NCI-H748 treated with DMSO at 0.1 percent for 48 hours (cell line): ENCODE measurements at regions not wholly inside any gene's neighbourhood (a gene's known extent, or its start where the extent isn't known, plus 50 kb on each side); places are given as distances from the start of the nearest gene placed in this dataset.

ENCODE experiments used
- DNase-seq: peaks from one replicate; lab custom pipeline; 2025; lab: John Stamatoyannopoulos, UW

DNA sequence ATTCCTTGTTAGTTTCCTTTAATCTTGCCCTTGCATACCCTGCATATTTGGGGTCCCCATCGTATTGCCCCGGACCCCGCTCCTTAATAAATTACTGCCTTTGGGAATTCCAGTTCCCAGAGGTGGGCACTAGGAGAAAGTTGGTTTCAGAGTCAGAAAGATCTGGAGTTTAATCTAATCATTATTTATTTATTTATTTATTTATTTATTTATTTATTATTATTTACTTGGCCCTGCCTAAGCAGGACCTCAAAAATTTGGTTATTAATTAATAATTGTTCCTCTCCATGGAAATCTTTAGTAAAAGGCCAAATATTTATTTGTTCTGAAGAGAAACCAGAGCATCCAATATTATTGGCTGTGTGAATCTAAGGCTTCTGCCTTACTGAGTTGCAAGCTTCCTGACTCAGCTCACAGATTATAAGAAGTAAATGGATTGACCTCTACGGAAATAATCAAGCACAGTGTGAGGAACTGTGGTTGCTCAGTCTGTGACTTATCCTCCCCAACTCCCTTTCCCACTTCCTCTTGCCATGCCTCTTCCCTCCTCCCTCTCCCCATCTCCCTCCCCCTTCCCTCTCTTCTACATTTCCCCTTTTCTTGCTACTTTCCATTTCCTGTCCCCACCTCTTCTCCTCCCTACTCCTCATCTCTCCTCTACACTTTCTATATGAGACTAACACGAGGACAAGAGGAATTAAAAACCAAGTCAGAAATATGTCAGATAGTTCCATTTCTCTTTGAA, 61.5 kb upstream of the AP1S2 start:
- DNase-seq = no peak

DNA sequence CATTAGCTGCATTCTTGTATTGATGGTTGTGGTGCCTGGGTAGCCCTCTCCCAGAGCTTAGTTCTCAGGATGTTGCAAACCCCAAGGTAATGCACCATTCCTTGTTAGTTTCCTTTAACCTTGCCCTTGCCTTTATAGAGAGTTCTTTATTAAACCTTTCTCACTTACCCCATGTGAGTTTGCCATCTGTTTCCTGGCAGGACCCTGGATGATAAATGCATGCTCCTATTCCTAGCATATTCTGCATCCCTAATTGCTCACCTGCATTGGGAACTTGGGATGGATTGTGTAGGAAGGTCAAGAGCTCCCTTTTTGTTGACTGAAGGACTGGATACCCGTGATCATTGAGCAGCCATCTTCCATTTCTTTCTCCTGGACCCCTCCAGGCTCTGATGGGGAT, 59.9 kb upstream of the AP1S2 start:
- no peak for DNase-seq

DNA sequence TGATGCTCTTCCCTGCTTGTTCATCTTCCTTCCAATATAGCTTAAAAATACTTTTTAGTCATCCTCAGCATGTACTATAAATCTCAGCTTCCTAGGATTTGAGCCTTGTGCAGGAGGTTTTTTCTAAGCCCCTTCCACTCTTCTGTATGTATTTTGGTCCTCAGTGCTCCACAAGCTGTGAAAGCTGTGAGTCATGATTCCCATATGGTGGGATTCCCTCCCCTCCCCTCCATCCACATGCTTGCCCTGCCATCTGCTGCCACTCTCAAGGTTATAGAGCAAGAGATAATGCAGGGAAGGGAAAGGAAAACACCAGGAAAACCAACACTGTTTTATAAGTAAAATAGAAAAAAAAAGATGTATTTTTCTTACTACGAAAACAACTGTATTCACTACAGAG, 58.5 kb upstream of the AP1S2 start:
- no peak for DNase-seq

DNA sequence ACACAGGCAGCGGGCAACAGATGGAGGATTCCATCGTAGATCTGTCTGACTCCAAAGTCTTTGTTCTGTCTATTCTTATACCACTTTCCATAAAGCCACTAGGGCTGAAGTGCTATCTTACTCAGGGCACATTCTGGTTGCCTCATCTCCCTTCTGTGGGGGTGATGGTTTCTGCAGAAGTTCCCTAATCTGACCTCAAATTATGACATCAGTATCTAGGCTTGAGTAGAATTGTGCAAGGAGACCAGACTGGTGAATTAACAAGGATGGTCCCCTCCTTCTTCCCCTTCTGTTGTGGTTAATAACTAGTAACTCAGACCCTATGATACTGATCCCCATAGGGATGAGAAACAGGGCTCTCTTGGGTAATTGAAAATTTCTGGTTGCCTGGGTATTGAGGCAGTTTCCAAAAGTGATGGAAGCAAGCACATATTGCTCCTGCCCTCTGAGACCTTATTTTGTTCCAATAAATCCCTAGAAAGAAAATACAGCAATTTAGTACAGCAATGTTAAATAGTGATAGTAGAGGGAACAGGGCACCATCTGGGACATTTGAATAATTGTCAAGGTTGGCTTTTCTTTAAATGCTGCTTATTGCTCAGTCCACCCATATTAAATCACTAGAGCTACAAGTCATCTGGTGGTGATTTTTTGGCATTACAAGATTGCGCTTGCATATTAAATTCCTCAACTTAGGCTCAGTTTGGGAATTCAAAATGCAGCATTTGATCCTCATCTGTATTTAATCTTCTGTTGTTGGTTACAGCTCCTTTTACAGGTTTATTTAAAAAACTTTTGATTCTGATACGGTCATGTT, 57.3 kb upstream of the AP1S2 start:
- no peak for DNase-seq

DNA sequence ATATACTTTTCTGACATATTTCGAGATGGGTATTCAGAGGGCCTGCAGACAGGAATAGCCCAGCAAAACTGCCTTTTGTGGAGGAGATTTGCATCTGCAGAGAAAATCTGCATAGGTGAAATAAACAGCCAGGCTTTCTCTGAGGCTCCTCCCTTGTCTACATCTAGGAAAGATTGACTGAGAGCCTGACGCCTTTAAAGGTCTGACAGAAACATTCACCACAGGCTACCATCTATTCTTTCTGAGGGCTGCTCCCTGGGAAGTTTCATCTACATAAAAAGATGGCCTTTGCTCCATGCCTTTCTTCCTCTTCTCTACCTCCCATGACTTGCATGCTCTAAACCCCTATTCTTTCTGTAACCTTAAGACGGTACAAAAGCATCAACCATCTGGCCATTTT, 55.0 kb upstream of the AP1S2 start:
- DNase-seq = no peak

DNA sequence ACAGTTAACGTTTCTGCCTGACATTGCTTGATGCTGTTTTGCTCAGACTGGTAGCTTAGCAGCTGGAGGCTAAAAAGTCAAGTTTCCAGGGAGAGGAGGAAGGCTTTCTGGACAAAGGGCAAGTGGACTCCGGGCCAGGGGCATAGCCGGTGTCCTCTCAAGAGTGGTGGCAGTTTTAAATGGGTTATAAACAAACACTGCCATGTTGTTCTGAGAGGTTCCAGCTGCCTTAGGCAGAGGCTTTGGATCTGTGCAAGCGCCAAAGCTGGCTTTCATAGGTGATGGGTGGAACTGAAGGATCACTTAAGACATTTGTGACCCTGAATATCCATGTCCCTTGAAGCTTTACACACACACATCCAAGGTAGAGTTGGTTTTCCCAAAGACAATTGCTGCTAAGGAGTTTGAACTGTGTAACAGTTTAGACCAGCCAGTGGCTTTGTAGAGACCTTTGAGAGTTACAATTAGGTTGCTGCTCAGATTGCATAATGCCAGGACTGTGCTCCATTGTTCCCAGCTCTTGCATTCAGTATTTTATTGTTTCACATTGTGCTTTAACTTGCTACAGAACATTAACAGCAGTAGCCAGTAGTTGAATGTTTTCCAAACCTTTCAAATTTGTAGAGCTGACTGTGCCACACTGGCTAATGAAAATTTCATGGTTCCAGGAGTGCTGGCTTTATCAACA, 54.1 kb upstream of the AP1S2 start:
- no peak for DNase-seq

DNA sequence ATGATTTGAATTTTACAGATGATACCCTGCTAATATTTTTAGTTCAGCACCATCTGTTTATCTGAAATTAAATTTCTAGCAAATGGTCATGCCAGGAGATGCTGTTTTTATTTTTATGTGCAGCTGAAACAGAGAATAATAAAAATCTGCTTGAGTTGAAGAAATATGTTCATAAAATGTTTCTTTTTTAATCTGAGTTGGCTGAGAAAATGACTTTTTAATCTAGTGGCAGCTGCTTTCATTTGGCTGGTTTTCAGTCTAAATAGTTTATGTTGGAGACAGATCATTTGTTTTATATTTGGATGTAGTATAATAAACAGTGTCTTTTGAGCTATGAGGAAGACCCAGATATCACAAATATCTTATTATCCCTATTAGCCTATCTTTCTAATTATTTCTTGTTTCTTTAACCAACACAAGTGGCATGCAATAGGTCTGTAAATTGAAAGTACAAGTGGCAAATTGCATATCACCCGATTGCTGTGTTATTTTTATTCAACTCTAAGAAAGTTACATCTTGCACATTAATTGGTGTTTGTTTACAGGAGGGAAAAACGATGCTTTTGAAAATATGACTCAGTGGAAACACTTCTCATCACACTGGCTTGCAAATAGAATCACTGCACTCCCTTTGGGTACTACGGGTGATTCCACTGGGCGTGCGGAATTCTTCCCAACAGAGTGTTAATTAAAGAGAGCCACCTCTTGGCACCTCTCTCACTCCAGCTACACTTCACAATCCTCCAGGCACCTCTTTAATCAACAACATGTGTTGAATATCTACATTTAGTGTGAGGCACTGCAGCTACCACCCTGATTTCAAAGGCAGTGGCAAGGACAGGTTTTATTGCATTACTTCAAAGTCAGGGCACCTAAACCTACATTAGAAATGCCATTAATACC, 51.7 kb upstream of the AP1S2 start:
- no peak for DNase-seq
